22Rv1 (cell line): ENCODE measurements at regions not wholly inside any gene's neighbourhood (a gene's known extent, or its start where the extent isn't known, plus 50 kb on each side); places are given as distances from the start of the nearest gene placed in this dataset.

Experiments used
- H3K27ac ChIP-seq: fragments of 450-650 bp; 2 replicates; pipeline ENCODE4 v1.5.1; 2017
- CTCF ChIP-seq: fragments of 450-650 bp; IDR thresholded peaks from 2 replicates; pipeline ENCODE4 v1.5.1; 2017; ENCODE audit warnings: mild to moderate bottlenecking
- ZFX ChIP-seq: fragments of 450-650 bp; IDR thresholded peaks from 2 replicates; pipeline ENCODE4 v1.6.1; 2017; ENCODE audit warnings: antibody characterized with exemption, borderline replicate concordance

DNA sequence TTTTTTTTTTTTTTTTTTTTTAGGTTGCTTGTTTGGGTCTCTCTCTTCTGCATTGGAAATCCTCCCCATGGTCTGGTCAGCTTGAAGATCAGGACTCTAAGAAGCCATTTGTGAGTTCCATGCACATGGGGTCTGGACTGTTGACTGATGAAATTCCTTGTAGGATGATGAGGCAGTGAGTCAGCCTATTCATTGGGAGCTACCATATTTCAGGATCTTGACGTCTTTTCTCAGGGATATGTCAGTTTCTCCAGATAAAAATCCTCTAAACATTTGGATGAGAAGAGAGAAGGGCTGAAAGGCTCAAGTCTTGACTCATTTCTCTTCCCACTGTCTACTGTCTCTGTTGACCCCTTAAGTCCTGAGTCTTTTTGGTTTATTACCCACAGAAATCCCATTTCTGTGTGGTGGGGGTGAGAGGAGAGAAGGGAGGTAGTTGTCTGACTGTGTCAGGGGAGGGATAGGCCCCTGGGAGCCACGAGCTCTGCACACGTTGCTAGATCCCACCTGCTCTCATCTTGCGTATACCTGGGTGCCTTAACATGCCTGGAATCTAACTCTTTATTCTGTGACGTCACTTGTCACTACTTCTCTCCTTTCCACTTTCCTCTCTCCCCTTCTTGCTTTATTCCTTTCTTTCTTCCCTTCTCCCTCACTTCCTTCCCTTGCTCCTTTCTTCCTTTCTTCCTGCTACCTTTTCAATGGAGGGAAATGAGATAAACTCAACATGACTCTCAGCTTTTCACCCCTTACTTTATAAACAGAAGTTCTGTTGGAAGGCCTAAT lies 333.1 kb upstream of the XYLT1 start:
- TF ChIP-seq ZFX (no peak), CTCF (no peak)
- no peak overlapping the region for H3K27ac ChIP-seq

GRCh38 chr16:17802571-17802970 lies 331.8 kb upstream of the XYLT1 start:
- TF ChIP-seq CTCF = no peak
- no peak for TF ChIP-seq ZFX
- no peak overlapping the region for H3K27ac ChIP-seq

- TF ChIP-seq CTCF (no peak), ZFX (no peak)
- no peak overlapping the region for H3K27ac ChIP-seq
These were observed 330.3 kb upstream of the XYLT1 start for GRCh38 chr16:17801068-17801467.

- H3K27ac ChIP-seq = no peak overlapping the region
- TF ChIP-seq ZFX (no peak), CTCF (no peak)
These were observed 328.0 kb upstream of the XYLT1 start for GRCh38 chr16:17798716-17799115.

DNA sequence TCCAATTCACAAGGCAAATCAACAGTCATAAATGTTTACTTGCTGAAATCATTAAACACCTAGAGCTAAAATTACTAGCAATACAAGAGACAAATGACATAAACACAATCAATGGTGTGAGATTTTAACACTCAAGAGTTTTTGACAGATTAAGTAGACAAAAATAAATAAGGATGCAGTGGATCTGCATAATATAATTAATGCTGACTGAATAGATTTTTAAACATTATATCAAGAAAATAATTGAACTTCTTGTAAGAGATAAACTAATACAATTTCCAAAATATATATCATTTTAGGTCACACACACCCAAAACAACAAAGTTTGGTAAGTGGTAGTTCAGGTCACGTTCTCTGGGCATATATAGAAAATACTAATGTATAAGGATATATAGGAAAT lies 322.6 kb upstream of the XYLT1 start:
- H3K27ac ChIP-seq = no peak overlapping the region
- TF ChIP-seq ZFX (no peak), CTCF (no peak)

DNA sequence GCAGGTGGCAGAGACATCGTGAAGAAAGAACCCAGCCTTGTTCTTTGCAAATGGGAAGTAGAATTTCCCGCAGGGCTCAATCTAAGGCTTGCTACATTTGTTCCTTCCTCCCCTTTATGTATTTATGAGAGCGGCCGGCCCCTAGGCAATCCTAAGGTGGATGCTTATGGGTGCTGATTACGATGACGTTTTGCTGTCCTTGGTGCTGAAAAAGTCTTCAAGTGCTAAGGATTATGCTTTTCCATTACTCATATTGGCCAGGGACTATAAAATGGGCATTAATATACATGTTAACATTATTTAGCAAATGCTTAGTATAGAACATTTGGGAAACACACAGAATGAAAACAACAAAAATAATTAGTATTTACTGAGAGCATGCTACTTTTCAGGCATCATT lies 313.3 kb upstream of the XYLT1 start:
- no peak for TF ChIP-seq CTCF
- no peak for TF ChIP-seq ZFX
- H3K27ac ChIP-seq = no peak overlapping the region

GRCh38 chr16:17780181-17780580 lies 309.4 kb upstream of the XYLT1 start:
- TF ChIP-seq CTCF (no peak), ZFX (no peak)
- no peak overlapping the region for H3K27ac ChIP-seq
